SK-N-SH treated with all-trans-retinoic acid at 6 μM for 48 hours (cell line): ENCODE measurements at regions not wholly inside any gene's neighbourhood (a gene's known extent, or its start where the extent isn't known, plus 50 kb on each side); places are given as distances from the start of the nearest gene placed in this dataset.

Experiments
- ATAC-seq: fragments of 200-7000 bp; cut with Tn5 transposase; 3 replicates; pipeline ENCODE4 v1.9.1; 2020; ENCODE audit warnings: mild to moderate bottlenecking, moderate library complexity
- ARNTL ChIP-seq: fragments of 450-650 bp; formaldehyde crosslinking; IDR thresholded peaks from 2 replicates; pipeline ENCODE4 v1.5.0; 2020; ENCODE audit warnings: low read depth, mild to moderate bottlenecking, moderate library complexity, borderline replicate concordance
- BACH2 ChIP-seq: fragments of 250-450 bp; sonication (Bioruptor Pico); IDR thresholded peaks from 2 replicates; pipeline ENCODE4 v1.9.0; 2021; ENCODE audit warnings: mild to moderate bottlenecking, borderline replicate concordance
- CSDC2 ChIP-seq: fragments of 250-450 bp; sonication (Bioruptor Pico); IDR thresholded peaks from 2 replicates; pipeline ENCODE4 v1.5.0; 2020; ENCODE audit warnings: mild to moderate bottlenecking, moderate library complexity
- CSRNP3 ChIP-seq: fragments of 250-450 bp; sonication (Bioruptor Pico); IDR thresholded peaks from 2 replicates; pipeline ENCODE4 v1.5.1; 2021; ENCODE audit warnings: mild to moderate bottlenecking, moderate library complexity
- ESRRG ChIP-seq: fragments of 250-450 bp; sonication (Bioruptor Pico); IDR thresholded peaks from 2 replicates; pipeline ENCODE4 v1.6.1; 2021; ENCODE audit warnings: mild to moderate bottlenecking
- GLIS3 ChIP-seq: fragments of 250-450 bp; sonication (Bioruptor Pico); IDR thresholded peaks from 2 replicates; pipeline ENCODE4 v1.5.0; 2020; ENCODE audit warnings: mild to moderate bottlenecking, moderate library complexity
- ISL1 ChIP-seq: fragments of 250-450 bp; sonication (Bioruptor Pico); IDR thresholded peaks from 2 replicates; pipeline ENCODE4 v2.1.2; 2022; ENCODE audit warnings: mild to moderate bottlenecking, moderate library complexity
- OSR1 ChIP-seq: fragments of 250-450 bp; sonication (Bioruptor Pico); IDR thresholded peaks from 2 replicates; pipeline ENCODE4 v1.8.0; 2022; ENCODE audit warnings: moderate library complexity, mild to moderate bottlenecking, inconsistent platforms
- POU6F1 ChIP-seq: fragments of 250-450 bp; sonication (Bioruptor Pico); IDR thresholded peaks from 2 replicates; pipeline ENCODE4 v1.8.0; 2021; ENCODE audit warnings: low read depth, mild to moderate bottlenecking, moderate library complexity, borderline replicate concordance
- PPARA ChIP-seq: fragments of 250-450 bp; sonication (Bioruptor Pico); IDR thresholded peaks from 2 replicates; pipeline ENCODE4 v1.5.0; 2020; ENCODE audit warnings: mild to moderate bottlenecking, borderline replicate concordance
- RARB ChIP-seq: fragments of 250-450 bp; sonication (Bioruptor Pico); IDR thresholded peaks from 2 replicates; pipeline ENCODE4 v1.8.0; 2021; ENCODE audit warnings: mild to moderate bottlenecking, moderate library complexity
- SNAI2 ChIP-seq: fragments of 250-450 bp; sonication (Bioruptor Pico); IDR thresholded peaks from 2 replicates; pipeline ENCODE4 v1.5.0; 2020; ENCODE audit warnings: mild to moderate bottlenecking, moderate library complexity
- TCF4 ChIP-seq: fragments of 250-450 bp; sonication (Bioruptor Pico); IDR thresholded peaks from 2 replicates; pipeline ENCODE4 v1.8.0; 2021; ENCODE audit warnings: mild to moderate bottlenecking, moderate library complexity, borderline replicate concordance
- TOX ChIP-seq: fragments of 250-450 bp; sonication (Bioruptor Pico); IDR thresholded peaks from 2 replicates; pipeline ENCODE4 v1.8.0; 2021; ENCODE audit warnings: mild to moderate bottlenecking, moderate library complexity, borderline replicate concordance
- TSHZ2 ChIP-seq: fragments of 250-450 bp; sonication (Bioruptor Pico); IDR thresholded peaks from 2 replicates; pipeline ENCODE4 v1.5.0; 2020; ENCODE audit warnings: mild to moderate bottlenecking, moderate library complexity
- ZC3H10 ChIP-seq: fragments of 250-450 bp; sonication (Bioruptor Pico); IDR thresholded peaks from 2 replicates; pipeline ENCODE4 v1.5.1; 2021; ENCODE audit warnings: mild to moderate bottlenecking, moderate library complexity
- ZFP3 ChIP-seq: fragments of 250-450 bp; sonication (Bioruptor Pico); IDR thresholded peaks from 2 replicates; pipeline ENCODE4 v1.5.0; 2020; ENCODE audit warnings: mild to moderate bottlenecking, moderate library complexity
- ZFP30 ChIP-seq: fragments of 450-650 bp; formaldehyde crosslinking; IDR thresholded peaks from 2 replicates; pipeline ENCODE4 v1.5.0; 2022; ENCODE audit warnings: mild to moderate bottlenecking, moderate library complexity
- ZNF565 ChIP-seq: fragments of 450-650 bp; formaldehyde crosslinking; conservative IDR thresholded peaks from 2 replicates; pipeline ENCODE4 v1.5.0; 2020; ENCODE audit warnings: low read depth, mild to moderate bottlenecking, moderate library complexity
- ZNF70 ChIP-seq: fragments of 450-650 bp; formaldehyde crosslinking; IDR thresholded peaks from 2 replicates; pipeline ENCODE4 v1.5.0; 2020; ENCODE audit warnings: mild to moderate bottlenecking, moderate library complexity
- ZNF8 ChIP-seq: fragments of 450-650 bp; formaldehyde crosslinking; IDR thresholded peaks from 2 replicates; pipeline ENCODE4 v1.5.0; 2020; ENCODE audit warnings: mild to moderate bottlenecking, moderate library complexity

- no peak for TF ChIP-seq ZC3H10 (CRISPR knock-in tag)
- TF ChIP-seq ZFP3 (CRISPR knock-in tag) = no peak
- no peak for TF ChIP-seq PPARA (CRISPR knock-in tag)
- no peak for TF ChIP-seq BACH2 (CRISPR knock-in tag)
- TF ChIP-seq ZFP30 = no peak
- no peak for TF ChIP-seq CSRNP3
- no peak for TF ChIP-seq CSDC2 (CRISPR knock-in tag)
- no peak for TF ChIP-seq ESRRG (CRISPR knock-in tag)
- no peak for TF ChIP-seq TOX (CRISPR knock-in tag)
- TF ChIP-seq ZNF8 (CRISPR knock-in tag) = no peak
- TF ChIP-seq ZNF70 = no peak
- TF ChIP-seq ZNF565 (CRISPR knock-in tag) = no peak
- no peak for TF ChIP-seq TSHZ2 (CRISPR knock-in tag)
- ATAC-seq = no peak
Measured at GRCh38 chr19:27741236-27741635, 1471.7 kb downstream of the UQCRFS1 start.

- ATAC-seq = no peak
- TF ChIP-seq ZNF70 (no peak), ESRRG (CRISPR knock-in tag) (no peak), TSHZ2 (CRISPR knock-in tag) (no peak), TCF4 (no peak), CSDC2 (CRISPR knock-in tag) (no peak), OSR1 (CRISPR knock-in tag) (no peak), ARNTL (CRISPR knock-in tag) (no peak), TOX (CRISPR knock-in tag) (no peak), POU6F1 (CRISPR knock-in tag) (no peak), ZNF8 (CRISPR knock-in tag) (no peak), ZC3H10 (CRISPR knock-in tag) (no peak), CSRNP3 (no peak), SNAI2 (CRISPR knock-in tag) (no peak), GLIS3 (CRISPR knock-in tag) (no peak), PPARA (CRISPR knock-in tag) (no peak)
Measured at GRCh38 chr19:27740396-27740795, 1472.6 kb downstream of the UQCRFS1 start.

GRCh38 chr19:27738569-27739193 lies 1474.3 kb downstream of the UQCRFS1 start:
- ATAC-seq = no peak
- TF ChIP-seq TSHZ2 (CRISPR knock-in tag) (no peak), ZNF70 (no peak), OSR1 (CRISPR knock-in tag) (no peak), ZNF565 (CRISPR knock-in tag) (no peak), ARNTL (CRISPR knock-in tag) (no peak), ISL1 (CRISPR knock-in tag) (no peak), BACH2 (CRISPR knock-in tag) (no peak), POU6F1 (CRISPR knock-in tag) (no peak), RARB (CRISPR knock-in tag) (no peak), ZFP30 (no peak), ESRRG (CRISPR knock-in tag) (no peak)
